ENCODE measurements at regions not wholly inside any gene's neighbourhood (a gene's known extent, or its start where the extent isn't known, plus 50 kb on each side); places are given as distances from the start of the nearest gene placed in this dataset.

DNA sequence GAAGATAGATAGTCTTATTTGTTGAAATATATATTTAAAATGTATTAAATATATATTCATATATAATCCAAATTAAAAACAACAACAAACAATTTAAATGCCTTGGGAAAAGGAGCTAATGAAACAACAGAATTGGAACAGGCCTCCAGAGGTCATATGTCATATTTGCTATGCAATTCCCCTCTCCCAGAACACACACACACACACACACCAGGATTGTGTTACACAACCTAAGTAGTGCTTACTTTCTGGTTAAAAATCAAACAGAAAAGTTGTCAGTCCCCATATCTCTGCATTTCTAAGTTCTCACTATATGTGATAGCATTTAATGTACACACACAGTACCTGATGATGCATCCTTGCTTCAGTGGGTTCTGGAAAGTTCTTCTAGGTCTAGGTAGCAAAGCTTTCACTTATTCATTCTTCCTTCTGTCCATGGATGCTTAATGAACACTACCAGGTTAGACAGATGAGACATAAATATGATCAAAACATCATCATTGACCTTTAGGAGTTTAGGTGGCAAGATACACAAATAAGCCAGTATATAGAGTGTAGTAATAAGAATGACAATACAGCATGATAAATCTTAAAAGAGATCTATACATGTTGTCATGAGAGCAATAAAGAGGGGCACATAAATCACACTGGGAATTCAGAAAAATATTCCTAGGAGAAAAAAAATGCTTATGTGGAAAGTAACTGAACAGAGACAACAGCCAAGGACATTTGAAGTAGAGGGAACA, 662.8 kb downstream of the PTPRC start:
- TF ChIP-seq, protein P1, sequence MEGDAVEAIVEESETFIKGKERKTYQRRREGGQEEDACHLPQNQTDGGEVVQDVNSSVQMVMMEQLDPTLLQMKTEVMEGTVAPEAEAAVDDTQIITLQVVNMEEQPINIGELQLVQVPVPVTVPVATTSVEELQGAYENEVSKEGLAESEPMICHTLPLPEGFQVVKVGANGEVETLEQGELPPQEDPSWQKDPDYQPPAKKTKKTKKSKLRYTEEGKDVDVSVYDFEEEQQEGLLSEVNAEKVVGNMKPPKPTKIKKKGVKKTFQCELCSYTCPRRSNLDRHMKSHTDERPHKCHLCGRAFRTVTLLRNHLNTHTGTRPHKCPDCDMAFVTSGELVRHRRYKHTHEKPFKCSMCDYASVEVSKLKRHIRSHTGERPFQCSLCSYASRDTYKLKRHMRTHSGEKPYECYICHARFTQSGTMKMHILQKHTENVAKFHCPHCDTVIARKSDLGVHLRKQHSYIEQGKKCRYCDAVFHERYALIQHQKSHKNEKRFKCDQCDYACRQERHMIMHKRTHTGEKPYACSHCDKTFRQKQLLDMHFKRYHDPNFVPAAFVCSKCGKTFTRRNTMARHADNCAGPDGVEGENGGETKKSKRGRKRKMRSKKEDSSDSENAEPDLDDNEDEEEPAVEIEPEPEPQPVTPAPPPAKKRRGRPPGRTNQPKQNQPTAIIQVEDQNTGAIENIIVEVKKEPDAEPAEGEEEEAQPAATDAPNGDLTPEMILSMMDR (IDR thresholded peaks at IDR 0.05): no peak
- no peak for TF ChIP-seq POLR2A (IDR thresholded peaks at IDR 0.05)
